ENCODE measurements at regions not wholly inside any gene's neighbourhood (a gene's known extent, or its start where the extent isn't known, plus 50 kb on each side); places are given as distances from the start of the nearest gene placed in this dataset.

DNA sequence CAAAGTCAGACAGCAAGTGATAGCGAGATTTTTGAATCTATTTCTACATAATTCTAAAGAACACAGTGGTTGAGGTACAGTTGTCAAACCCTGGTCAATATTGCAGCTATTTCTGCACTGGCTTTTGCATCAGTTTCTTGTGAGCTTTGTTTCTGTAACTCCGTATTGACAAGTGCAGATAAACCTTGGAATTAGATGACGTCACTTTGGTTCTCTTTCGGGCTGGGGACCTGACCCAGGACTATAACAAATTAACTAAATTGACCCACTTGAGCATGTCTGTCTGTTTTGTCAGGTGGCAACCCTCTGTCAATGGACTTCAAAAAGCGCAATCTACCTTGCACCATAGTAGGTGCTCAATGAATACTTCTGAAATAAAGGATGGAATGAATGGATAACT lies 418.4 kb upstream of the SGCD start:
- TF ChIP-seq, protein P1, sequence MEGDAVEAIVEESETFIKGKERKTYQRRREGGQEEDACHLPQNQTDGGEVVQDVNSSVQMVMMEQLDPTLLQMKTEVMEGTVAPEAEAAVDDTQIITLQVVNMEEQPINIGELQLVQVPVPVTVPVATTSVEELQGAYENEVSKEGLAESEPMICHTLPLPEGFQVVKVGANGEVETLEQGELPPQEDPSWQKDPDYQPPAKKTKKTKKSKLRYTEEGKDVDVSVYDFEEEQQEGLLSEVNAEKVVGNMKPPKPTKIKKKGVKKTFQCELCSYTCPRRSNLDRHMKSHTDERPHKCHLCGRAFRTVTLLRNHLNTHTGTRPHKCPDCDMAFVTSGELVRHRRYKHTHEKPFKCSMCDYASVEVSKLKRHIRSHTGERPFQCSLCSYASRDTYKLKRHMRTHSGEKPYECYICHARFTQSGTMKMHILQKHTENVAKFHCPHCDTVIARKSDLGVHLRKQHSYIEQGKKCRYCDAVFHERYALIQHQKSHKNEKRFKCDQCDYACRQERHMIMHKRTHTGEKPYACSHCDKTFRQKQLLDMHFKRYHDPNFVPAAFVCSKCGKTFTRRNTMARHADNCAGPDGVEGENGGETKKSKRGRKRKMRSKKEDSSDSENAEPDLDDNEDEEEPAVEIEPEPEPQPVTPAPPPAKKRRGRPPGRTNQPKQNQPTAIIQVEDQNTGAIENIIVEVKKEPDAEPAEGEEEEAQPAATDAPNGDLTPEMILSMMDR (IDR thresholded peaks at IDR 0.05; ENCODE audit: extremely low read depth in 1 of 2, insufficient read depth in 1 of 2, low read depth in 1 of 2, low read length in 2 of 2): no peak
- TF ChIP-seq EZH2 (IDR thresholded peaks at IDR 0.05; ENCODE audit: borderline replicate concordance, low read depth, low read length, severe bottlenecking) (no peak), POLR2A (IDR thresholded peaks at IDR 0.05; ENCODE audit: low read depth, low read length) (no peak), JUN (IDR thresholded peaks at IDR 0.05; ENCODE audit: borderline replicate concordance, insufficient read depth, insufficient read length, low read depth) (no peak), MYC (IDR thresholded peaks at IDR 0.05; ENCODE audit: low read depth, low read length) (no peak)
- TF ChIP-seq, protein P2, sequence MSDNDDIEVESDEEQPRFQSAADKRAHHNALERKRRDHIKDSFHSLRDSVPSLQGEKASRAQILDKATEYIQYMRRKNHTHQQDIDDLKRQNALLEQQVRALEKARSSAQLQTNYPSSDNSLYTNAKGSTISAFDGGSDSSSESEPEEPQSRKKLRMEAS (IDR thresholded peaks at IDR 0.05; ENCODE audit: insufficient read depth, insufficient read length): no peak

All from endothelial cell of umbilical vein (primary cell).